GM12892 (cell line): ENCODE measurements at regions not wholly inside any gene's neighbourhood (a gene's known extent, or its start where the extent isn't known, plus 50 kb on each side); places are given as distances from the start of the nearest gene placed in this dataset.
"Not testable (repeated sequence)": the region's sequence is repeated elsewhere in the genome, so short reads cannot be mapped to it uniquely, and the experiment has no call there.

Experiments used
- POLR2A ChIP-seq: IDR thresholded peaks from 2 replicates; pipeline ENCODE4 v1.6.1; 2011; ENCODE audit warnings: low read depth, low read length, control low read depth
- POLR2AphosphoS5 ChIP-seq: IDR thresholded peaks from 2 replicates; pipeline ENCODE4 v1.6.1; 2011; ENCODE audit warnings: low read depth, low read length, control low read depth

DNA sequence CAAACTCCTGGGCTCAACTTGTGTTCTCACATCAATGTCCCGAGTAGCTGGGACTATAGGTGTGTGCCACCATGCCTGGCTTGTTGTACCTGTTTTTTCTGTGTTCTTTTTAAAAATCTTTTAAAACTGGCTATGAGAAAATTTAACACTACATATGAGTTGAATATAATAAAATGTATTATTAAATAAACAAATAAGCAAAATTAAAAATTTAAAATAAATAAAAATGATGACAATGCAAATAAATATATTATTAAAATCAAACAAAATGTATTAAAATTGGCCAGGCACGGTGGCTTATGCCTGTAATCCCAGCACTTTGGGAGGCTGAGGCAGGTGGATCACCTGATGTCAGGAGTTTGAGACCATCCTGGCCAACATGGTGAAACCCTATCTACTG is 162.4 kb downstream of the ZFP64 start:
- TF ChIP-seq POLR2A, POLR2AphosphoS5: not testable (repeated sequence)
